GM21529 (cell line): ENCODE measurements at regions not wholly inside any gene's neighbourhood (a gene's known extent, or its start where the extent isn't known, plus 50 kb on each side); places are given as distances from the start of the nearest gene placed in this dataset.

ENCODE experiments used
- ATAC-seq: cut with Tn5 transposase; IDR thresholded peaks from one replicate; pipeline ENCODE4 v1.9.1; 2021; ENCODE audit not compliant: unreplicated experiment

DNA sequence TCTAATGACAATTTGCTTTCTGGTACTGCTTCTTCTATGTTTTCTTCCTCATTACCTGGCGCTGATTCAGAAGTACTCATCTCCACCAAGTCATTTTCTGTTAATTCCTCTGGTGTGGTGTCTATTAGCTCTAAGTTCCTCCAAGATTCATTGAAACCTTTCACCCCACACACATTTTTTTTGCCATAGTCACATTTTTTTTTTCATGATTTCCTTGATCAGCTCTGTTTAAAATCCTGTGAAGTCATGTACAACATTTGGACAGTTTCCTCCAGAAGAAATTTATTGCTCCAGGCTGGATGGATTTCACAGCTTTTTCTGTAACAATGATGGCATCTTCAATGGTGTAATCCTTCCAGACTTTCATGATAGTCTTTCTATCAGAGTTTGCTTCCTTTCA is 243.2 kb upstream of the VEPH1 start:
- ATAC-seq: no peak

DNA sequence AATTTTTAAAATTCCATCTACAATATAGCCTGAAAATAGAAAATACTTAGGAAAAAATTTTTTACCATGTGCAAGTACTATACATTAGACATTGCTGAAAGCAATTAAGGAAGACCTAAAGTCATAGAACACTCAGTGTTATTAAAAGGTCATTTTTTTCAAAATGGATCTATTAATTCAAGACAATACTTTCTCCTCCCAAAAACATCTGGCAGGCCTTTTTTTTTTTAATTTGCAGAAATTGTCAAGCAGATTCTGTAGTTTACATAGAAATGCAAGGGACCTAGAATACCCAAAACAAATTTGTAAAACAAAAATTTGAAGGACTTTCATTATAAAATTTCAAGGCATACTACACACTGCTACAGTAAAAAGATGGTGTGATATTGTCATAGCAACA is 238.4 kb upstream of the VEPH1 start:
- ATAC-seq: no peak

DNA sequence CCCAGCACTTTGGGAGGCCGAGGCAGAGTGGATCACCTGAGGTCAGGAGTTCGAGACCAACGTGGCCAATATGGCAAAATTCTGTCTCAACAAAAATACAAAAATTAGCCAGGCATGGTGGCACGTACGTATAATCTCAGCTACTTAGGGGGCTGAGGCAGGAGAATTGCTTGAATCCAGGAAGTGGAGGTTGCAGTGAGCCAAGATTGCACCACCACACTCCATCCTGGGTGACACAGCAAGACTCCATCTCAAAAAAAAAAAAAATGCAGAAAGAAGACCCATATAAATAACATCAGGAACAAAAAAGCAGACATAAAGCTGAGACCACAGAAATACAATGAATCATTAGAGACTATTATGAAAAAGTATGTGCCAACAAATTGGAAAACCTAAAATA is 235.2 kb upstream of the VEPH1 start:
- no peak for ATAC-seq

DNA sequence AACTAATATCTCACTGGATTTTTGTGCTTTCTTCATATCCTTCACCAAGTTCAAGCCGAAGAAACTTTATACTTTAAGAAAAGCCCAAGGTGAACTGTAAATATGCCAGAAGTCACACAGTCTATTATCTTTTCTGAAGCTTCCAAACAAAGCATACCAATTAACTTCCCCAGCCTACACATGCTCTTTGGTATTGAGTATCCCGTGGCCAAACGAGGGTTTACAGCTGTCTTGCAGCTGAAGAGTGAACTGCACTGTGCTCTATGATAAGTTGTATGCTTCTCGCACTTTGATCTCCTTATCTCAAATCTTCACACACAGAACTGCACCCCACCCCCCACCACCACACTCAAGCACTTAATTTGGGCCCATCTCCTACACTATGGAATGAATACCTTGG is 215.6 kb upstream of the VEPH1 start:
- ATAC-seq: no peak

DNA sequence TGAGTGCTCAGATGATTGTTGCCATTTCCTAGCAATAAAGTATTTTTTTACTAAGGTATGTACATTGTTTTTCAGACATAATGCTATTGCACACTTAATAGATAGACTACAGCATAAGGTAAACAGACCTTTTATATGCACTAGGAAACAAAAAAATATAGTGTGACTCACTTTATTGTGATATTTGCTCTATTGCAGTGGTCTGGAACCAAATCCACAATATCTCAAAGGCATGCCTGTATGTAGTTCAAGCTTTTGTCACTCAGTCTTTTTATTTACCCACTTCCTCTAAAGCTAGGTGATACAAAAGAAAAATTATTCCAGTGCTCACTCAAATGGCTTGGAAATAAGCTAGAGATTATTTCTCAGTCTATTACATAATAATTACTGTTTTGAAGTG is 209.9 kb upstream of the VEPH1 start:
- ATAC-seq: no peak

DNA sequence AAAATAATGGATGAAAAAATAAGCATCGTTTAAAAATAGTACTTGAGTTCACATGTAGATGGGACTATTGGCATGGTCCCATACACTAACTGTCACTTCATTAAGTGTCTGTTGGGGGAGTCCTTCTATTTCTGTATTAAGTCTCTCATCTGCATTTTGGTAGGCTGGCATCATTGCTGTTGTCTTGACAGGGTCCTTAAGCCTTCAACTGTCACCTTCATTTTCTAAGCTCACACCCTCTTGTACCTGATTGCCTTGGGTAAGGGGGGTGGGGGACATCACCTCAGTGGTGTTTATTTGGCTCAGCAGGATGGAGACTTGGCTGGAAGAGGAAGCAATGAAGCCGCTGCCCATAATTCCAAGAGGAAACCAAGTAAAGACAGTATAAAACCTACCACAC is 202.0 kb upstream of the VEPH1 start:
- no peak for ATAC-seq

DNA sequence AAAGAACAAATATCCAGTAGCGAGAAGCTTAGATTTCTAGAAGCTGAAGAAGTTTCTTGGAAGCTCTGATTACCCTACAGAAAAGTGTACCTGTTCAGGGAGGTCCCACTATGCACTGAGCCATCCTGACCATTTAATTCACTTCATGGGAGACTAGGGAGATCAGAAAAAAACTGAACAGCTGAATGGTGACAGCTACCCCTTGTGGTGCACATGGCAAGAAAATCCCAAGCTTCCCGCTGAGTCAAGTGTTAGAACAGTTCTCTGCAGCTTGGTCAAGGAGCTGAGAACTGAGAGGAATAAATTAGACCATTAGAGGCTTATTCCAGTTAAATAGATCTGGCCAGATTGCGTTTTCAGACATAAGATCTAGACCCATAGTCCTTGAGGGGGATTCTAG is 197.2 kb upstream of the VEPH1 start:
- ATAC-seq: no peak

DNA sequence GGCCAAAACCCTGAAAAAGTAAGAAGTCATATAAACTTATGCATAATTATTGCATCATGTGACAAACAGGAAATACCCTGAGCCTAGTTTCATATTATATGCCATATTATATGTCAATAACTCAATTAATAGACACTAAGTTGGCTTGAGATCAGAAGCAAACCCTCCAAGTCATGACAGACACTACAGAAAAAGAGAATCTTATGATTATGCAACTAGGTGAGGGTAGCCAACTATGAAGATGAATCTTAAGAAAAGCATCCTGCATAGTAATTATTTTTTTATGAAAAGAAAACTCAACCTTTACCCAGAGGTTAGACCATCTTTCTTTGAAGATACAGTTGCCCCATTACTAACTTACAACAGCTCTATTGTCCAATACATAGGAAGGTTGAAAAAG is 192.4 kb upstream of the VEPH1 start:
- ATAC-seq: no peak

DNA sequence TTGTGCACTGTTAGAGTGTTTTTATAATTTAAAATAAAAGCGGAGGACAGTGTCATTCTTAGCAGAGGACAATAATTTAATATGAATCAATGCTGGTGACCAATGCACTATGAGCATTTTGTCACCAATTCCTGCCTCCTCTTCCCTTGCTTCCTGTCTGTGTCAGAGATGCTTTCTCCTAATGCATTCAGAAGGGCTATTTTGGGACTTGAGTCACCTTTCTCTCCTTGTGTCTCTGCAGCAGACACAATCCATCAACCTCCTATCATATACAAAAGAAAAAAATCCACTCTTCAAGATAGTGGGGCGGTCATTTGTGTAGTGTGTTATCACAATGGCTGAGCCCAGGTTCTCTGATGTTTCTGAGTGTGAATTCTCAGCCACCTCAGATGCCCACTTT is 191.9 kb upstream of the VEPH1 start:
- no peak for ATAC-seq

DNA sequence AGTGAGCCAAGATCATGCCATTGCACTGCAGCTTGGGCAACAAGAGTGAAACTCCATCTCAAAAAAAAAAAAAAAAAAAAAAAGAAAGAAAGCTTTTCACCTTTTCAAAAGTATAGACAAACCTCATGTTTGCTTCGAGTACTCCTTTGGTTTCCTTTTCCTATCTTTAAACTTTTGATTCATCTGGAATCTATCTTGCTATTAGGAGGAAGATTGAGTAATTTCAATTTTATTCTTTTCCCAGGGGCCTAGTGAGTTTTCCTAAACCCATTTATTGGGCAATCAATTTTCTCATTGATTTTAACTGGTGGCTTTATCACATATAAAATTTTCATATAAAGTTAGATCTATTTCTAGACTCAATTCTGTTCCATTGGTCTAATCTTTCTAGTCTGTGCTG is 190.5 kb upstream of the VEPH1 start:
- ATAC-seq: no peak

DNA sequence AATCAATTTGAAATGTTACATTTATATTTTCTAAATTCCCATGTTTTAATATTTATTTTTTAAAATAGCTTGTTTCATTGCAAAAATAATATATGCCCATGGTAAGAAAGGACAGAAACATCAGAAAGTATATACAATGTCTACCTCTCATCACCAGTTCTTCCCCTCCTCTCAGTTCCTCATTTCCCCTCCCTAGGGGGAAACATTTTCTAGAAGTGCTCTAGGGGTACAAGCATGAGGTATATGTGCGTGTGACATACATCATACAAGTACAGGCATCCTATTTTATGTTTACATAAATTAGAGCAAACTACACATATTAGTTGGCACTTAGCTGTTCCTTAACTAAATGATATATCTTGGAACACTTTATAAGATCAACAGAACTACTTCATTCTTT is 189.3 kb upstream of the VEPH1 start:
- no peak for ATAC-seq

DNA sequence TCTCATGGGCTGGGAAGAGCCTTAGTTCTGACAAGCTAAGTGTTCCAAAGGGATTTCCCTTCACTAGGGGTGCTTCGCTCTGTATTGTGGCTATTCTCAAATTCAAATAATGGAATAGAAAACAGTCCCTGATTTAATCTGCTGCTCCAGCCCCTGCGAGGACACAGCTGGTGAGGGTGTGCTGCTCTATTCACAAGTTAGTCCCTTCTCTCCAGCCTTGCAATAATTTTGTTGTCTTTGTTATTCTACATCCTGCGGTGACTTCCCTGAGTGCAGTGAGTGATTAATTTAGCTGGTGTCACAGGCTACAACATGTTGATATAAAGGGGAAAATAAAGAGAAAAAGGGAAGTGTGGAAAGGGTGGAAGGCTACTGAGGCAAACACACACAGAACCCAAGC is 180.5 kb upstream of the VEPH1 start:
- no peak for ATAC-seq

DNA sequence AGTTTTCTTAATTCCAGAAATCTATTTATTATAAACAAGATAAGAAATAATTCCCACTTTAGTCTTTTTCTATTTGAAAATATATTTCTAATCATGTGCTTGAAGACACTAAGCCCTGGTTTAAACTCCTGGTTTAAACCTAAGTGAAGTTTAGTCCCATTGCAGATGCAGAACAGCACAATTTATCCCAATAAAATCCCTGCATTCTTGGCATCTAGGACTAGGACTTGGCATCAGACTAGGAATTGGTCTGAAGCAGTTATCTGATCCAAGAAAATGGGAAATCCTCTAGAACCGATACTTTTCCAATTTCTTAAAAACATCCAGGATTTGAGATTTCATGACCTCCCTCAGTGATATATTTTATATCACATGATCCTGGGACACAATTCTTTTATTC is 168.8 kb upstream of the VEPH1 start:
- no peak for ATAC-seq

DNA sequence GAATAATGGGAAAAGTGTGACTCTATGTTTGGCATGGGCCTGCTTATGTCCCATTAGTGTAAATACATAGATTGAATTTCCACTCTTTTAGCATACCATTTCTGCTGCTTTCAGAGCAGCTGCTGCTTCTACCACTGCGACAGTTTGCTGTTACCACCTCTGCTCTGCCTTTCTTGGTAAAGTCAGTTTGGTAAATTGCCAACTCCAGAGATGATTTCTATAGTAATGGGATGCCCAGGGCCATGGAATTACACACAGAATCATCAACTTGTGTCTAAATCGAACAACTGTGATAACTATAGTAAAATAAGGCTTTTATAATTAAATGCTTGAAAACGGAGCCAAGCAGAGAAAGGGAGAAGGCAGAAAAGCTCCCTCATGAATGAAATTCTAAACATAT is 168.4 kb upstream of the VEPH1 start:
- no peak for ATAC-seq

DNA sequence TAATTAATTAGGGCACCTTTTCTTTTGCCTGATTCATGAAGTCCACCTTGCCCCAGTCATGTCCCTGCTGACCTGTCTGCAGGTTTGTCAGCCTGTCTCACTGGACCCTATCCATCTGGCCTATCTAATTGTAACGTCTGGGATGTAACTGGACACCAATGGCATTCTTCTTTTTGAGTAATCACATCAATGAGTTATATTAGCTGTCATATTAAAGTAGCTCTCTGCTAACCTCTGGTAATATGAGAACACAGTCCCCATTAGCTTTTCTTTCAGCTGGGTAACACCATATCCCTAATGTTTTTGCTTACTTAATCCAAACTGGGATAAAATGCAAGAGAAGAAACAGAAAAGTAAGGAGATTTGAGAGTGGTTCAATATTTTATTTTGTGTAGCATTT is 166.2 kb upstream of the VEPH1 start:
- ATAC-seq: no peak

DNA sequence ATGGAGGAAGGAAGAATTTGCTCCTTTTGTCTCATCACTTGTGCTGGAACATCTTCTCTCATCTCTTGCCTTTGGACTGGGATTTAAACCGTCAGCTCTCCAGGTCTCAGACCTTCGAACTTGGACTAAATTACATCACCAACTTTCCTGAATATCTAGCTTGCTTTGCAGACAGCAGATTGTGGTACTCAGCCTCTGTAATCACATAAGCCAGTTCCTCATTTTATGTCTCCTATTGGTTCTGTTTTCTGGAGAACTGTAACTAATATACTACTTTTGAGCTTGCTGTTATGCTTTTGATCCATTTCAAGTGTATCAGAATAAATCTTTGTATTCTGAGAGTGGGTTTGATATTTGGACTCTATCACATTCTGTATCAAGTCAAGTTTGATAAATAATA is 164.3 kb upstream of the VEPH1 start:
- ATAC-seq: no peak

DNA sequence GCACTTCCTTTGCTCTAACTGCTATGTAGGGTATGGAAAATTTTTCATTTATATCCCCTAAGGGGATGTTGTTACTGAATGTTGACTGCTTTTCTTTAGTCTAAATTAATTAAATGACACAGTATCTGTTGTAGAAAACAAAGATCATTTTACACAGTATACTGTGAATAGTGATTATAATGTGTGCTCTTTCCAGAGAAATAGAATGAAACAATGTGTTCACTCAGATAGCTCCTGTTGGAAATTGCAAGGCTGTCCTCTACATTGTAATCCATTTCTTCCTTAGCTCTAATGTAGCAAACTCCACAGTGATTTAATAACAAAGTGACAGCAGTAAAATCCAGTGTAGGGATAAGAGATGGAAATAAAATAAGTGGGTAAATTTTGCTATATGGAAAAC is 159.0 kb upstream of the VEPH1 start:
- no peak for ATAC-seq

DNA sequence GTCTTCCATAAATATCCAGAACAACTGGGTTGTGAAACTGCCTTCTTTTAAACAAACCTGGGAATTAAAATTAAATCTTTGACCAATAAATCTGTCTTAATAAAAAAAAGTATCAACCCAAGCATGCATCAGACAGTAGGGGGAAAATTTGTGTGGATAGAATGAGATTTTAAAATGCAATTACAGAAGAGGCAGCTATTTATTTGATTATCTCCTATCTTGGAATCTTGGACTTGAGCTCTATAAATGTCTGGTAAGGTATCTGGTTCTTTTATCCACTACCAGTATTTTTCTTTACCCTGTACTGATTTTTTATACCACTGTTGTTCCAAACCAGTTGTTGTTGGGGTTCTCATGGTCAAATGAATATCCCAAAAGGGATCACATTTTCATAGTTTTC is 157.6 kb upstream of the VEPH1 start:
- ATAC-seq: no peak

DNA sequence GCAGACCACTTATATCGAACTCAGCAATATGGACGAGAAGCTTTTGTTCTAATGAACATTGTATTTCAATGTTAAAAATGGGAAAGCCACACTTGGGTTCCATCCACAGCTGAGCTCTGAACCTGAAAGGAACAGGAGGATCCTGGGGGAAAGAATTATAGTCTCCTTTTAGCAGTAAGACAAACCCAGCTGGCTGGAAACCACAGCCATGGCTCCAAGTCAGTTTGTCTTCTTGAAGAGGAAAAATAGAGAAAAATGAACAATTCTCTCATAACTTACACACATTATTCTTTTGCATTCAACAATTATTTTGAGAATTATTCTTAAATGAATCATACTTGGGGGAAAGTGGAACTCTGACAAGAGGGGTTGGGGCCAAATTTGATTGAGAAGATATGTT is 149.2 kb upstream of the VEPH1 start:
- no peak for ATAC-seq

DNA sequence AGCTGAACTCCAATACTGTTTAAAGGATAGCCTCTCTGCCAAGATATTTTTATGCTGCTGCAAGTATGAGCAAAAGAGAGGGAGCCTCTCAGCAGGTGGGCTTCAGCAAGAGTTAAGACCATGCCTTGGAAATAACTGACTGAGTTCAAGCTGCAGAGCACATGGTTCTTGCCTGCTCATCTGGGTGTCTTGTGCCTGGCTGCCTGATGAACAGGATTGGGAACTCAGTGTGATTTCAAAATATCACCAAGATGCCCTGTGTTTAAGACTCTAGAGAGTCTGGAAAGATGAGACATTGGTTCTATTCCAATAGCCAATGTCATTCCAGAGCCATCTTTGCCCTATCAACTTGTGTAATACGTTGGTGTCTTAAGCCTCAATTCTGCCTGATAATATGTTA is 147.5 kb upstream of the VEPH1 start:
- no peak for ATAC-seq

DNA sequence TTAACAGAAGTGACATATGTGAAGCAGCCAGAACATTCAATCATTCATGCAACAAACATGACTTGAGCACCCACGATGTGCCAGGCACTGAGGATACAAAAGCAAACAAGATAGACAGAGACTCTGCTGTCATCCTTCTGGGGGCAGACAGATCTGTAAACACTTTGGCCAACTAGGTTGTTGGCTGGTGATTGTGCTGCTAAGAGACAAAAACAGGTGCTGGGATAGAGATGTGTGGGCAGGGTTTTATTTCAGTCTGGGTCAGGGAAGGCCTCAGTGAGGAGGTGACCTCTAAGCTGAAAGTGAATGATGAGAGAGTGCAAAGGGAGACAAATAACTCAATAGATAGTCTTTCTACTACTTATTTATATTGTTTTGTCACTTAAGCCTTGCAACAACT is 147.0 kb upstream of the VEPH1 start:
- ATAC-seq: no peak

DNA sequence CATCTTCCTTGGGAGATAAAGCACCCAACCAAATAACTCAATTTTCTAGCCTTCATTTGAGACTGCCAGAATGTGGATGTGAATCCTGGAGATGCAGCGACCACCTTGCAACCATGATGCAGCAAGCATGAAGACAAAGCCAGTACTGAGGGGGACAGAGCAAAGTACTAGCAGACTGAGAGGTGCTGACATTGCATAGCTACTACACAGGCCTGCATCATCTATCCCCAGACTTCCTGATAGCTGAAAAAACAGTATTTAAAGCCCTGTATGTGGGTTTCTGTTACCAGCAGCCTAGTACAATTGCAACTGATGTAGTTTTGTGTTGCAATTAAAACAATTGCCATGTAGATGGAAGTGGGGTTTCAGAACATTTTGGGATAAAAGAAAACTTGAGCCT is 146.3 kb upstream of the VEPH1 start:
- ATAC-seq: no peak

DNA sequence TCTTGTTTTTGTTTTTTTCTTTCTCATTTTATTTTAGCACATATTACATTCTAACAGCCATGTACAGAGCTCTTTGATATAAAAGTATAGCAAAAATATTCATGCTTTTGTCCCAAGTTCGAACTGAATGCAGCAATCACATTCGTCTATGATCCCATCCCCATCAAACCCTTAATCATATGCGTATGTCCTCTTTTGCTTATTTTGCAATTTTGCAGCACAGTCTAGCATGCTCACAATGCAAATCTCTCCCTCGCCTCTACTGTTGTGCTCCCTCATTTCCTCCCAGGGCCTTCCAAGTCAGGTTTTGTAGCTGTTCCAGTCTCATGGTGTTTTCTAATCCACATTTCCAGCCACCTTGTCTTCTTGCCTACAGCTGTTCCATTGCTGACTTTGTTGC is 144.6 kb upstream of the VEPH1 start:
- ATAC-seq: no peak

DNA sequence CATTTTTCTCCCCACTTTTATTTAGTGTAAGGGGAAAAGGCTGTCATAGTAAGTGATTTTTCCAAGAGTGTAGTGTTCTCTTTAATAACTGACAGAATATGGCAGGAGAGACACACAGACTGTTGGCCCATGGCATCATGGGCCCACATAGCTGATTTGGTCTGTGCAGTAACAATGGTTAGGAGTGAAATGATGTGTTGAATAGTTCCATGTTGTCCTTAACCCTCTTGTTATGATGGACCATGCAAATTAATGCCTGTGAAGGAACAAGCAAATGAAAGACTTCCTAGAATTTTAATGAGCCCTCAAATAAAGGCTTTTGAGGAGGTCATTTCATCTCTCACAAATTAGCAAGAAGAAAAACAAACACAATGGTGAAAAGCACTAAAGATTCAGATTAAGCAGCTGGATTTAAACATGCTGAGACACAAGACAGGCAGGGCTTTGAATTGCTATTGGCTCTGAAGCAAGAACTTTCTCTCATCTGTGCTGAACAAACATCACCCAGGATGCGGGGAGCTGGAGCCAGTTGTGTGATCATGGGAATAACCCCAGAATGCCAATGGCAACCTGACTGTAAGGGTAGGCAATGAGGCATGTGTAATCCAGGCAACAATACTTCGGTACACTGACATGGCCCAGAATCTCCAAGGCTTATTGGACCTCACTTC is 136.7 kb upstream of the VEPH1 start:
- ATAC-seq: no peak
